SK-N-SH (cell line): ENCODE measurements at regions not wholly inside any gene's neighbourhood (a gene's known extent, or its start where the extent isn't known, plus 50 kb on each side); places are given as distances from the start of the nearest gene placed in this dataset.

Experiments
- CTCF ChIA-PET: fragments of 300-600, 350-600 bp; formaldehyde crosslinking; extraction: SDS; loops from one replicate; lab custom pipeline; 2021; lab: Yijun Ruan, JAX
- POLR2A ChIA-PET: fragments of 350-600 bp; sonication (Branson Sonifier 250); formaldehyde crosslinking; extraction: SDS; loops from one replicate; lab custom pipeline; 2020; ENCODE audit warnings: antibody characterized with exemption, inconsistent platforms; lab: Yijun Ruan, JAX
- DNase-seq: peaks from one replicate; pipeline ENCODE4 v3.0.0; 2012
- H2AFZ ChIP-seq: fragments of 200-600 bp; sonication (generic); 2 replicates; pipeline ENCODE4 v1.8.1; 2016; ENCODE audit warnings: antibody characterized with exemption, mild to moderate bottlenecking, low read depth
- H3F3A ChIP-seq: fragments of 200-600 bp; sonication (generic); replicated peaks from 2 replicates; pipeline ENCODE3; 2016; ENCODE audit warnings: antibody characterized with exemption, mild to moderate bottlenecking; ENCODE audit not compliant: insufficient read depth
- H3K27ac ChIP-seq, 2 experiments: fragments of 200-500 bp in 1 of 2; fragments of 200-600 bp in 1 of 2; sonication (Bioruptor generic) in 1 of 2; sonication (generic), shearing (Covaris generic) in 1 of 2; 2 replicates each; pipeline versions ENCODE4 v1.5.1 to v1.6.1; 2014 to 2016; ENCODE audit warnings: low read depth in 2 of 2, inconsistent platforms in 1 of 2, low read length in 1 of 2, mild to moderate bottlenecking in 1 of 2, mixed read lengths in 1 of 2
- H3K27me3 ChIP-seq: fragments of 200-600 bp; sonication (generic), shearing (Covaris generic); 2 replicates; pipeline ENCODE4 v1.6.1; 2016; ENCODE audit warnings: mixed run types; ENCODE audit not compliant: insufficient read depth
- H3K36me3 ChIP-seq, 2 experiments: fragments of 200-500 bp in 1 of 2; fragments of 200-600 bp in 1 of 2; sonication (Bioruptor generic) in 1 of 2; sonication (generic) in 1 of 2; replicated peaks in 1 of 2; 2 replicates each; pipeline versions ENCODE3 to v1.5.1; 2014 to 2016; ENCODE audit warnings: low read length in 1 of 2, mild to moderate bottlenecking in 1 of 2; ENCODE audit not compliant: insufficient read depth in 2 of 2, control insufficient read depth in 1 of 2
- H3K4me1 ChIP-seq, 2 experiments: fragments of 200-500 bp in 1 of 2; fragments of 200-600 bp in 1 of 2; sonication (Bioruptor generic) in 1 of 2; sonication (generic), shearing (Covaris generic) in 1 of 2; 2 replicates each; pipeline versions ENCODE4 v1.5.1 to v1.6.1; 2014 to 2016; ENCODE audit warnings: low read depth in 1 of 2, low read length in 1 of 2, mixed run types in 1 of 2; ENCODE audit not compliant: insufficient read depth in 2 of 2, control insufficient read depth in 1 of 2
- H3K4me2 ChIP-seq: fragments of 200-600 bp; sonication (generic), shearing (Covaris generic); 2 replicates; pipeline ENCODE4 v1.6.1; 2017; ENCODE audit warnings: mixed run types
- H3K4me3 ChIP-seq, 2 experiments: fragments of 200-500 bp in 1 of 2; fragments of 200-600 bp in 1 of 2; sonication (Bioruptor generic) in 1 of 2; sonication (generic), shearing (Covaris generic) in 1 of 2; 2 replicates each; pipeline versions ENCODE4 v1.5.1 to v1.8.1; 2014 to 2016; ENCODE audit warnings: low read depth in 2 of 2, inconsistent platforms in 1 of 2, low read length in 1 of 2, mild to moderate bottlenecking in 1 of 2, mixed read lengths in 1 of 2, moderate library complexity in 1 of 2
- H3K79me2 ChIP-seq: fragments of 200-600 bp; sonication (generic); 2 replicates; pipeline ENCODE4 v1.8.1; 2017; ENCODE audit warnings: mild to moderate bottlenecking; ENCODE audit not compliant: insufficient read depth
- H3K9ac ChIP-seq: fragments of 200-600 bp; sonication (generic); 2 replicates; pipeline ENCODE4 v1.6.1; 2017; ENCODE audit warnings: mixed run types
- H3K9me2 ChIP-seq: fragments of 200-600 bp; sonication (generic); 2 replicates; pipeline ENCODE4 v1.6.1; 2017; ENCODE audit warnings: mixed run types
- H3K9me3 ChIP-seq: fragments of 200-600 bp; sonication (generic); 2 replicates; pipeline ENCODE4 v1.6.1; 2017; ENCODE audit warnings: mixed run types, mild to moderate bottlenecking, moderate library complexity
- H4K20me1 ChIP-seq: fragments of 200-600 bp; sonication (generic); 2 replicates; pipeline ENCODE4 v1.6.1; 2017; ENCODE audit warnings: mild to moderate bottlenecking, mixed run types; ENCODE audit not compliant: insufficient read depth
- ELF1 ChIP-seq: IDR thresholded peaks from 2 replicates; pipeline ENCODE4 v1.4.0; 2012
- EP300 ChIP-seq, 2 experiments: IDR thresholded peaks; 2 replicates each; pipeline versions ENCODE4 v1.4.0 to v1.6.1; 2012; ENCODE audit warnings: borderline replicate concordance in 1 of 2, low read depth in 1 of 2, low read length in 1 of 2
- GABPA ChIP-seq: IDR thresholded peaks from 2 replicates; pipeline ENCODE4 v1.4.0; 2012; ENCODE audit warnings: low read depth, mild to moderate bottlenecking
- MXI1 ChIP-seq: IDR thresholded peaks from 2 replicates; pipeline ENCODE4 v1.6.1; 2012; ENCODE audit warnings: mild to moderate bottlenecking, low read depth, low read length, improper control_type of control experiment
- NFIC ChIP-seq: IDR thresholded peaks from 2 replicates; pipeline ENCODE4 v1.4.0; 2012; ENCODE audit warnings: borderline replicate concordance
- NRF1 ChIP-seq: IDR thresholded peaks from 2 replicates; pipeline ENCODE4 v1.6.1; 2012; ENCODE audit warnings: low read depth, mild to moderate bottlenecking, low read length
- RXRA ChIP-seq: IDR thresholded peaks from 2 replicates; pipeline ENCODE4 v1.4.0; 2012; ENCODE audit warnings: low read depth, mild to moderate bottlenecking, borderline replicate concordance
- SIN3A ChIP-seq: IDR thresholded peaks from 2 replicates; pipeline ENCODE4 v1.6.1; 2012; ENCODE audit warnings: low read depth, mild to moderate bottlenecking, low read length, moderate library complexity, borderline replicate concordance
- TCF12 ChIP-seq: IDR thresholded peaks from 2 replicates; pipeline ENCODE4 v1.4.0; 2012
- TEAD4 ChIP-seq: IDR thresholded peaks from 2 replicates; pipeline ENCODE4 v1.4.0; 2012; ENCODE audit warnings: mild to moderate bottlenecking, borderline replicate concordance; ENCODE audit not compliant: insufficient read depth
- YY1 ChIP-seq: IDR thresholded peaks from 2 replicates; pipeline ENCODE4 v1.4.0; 2012; ENCODE audit warnings: low read depth, mild to moderate bottlenecking
- WGBS: methylation state at CpG from one replicate; pipeline ENCODE4 v1.1.6; 2017; ENCODE audit warnings: low lambda C conversion rate; 5-methylcytosine and 5-hydroxymethylcytosine counted together
- TF ChIP-seq, protein P1 (sequence below): IDR thresholded peaks from 2 replicates; pipeline ENCODE4; 2012
- TF ChIP-seq, protein P2 (sequence below): IDR thresholded peaks from 2 replicates; pipeline ENCODE4 v1.4.0; 2012; ENCODE audit warnings: low read depth
- TF ChIP-seq, protein P3 (sequence below): fragments of 200-600 bp; sonication (generic); IDR thresholded peaks from 2 replicates; pipeline ENCODE4 v1.6.1; 2017; ENCODE audit warnings: antibody characterized with exemption, mild to moderate bottlenecking, moderate library complexity
- TF ChIP-seq, protein P4 (sequence below): IDR thresholded peaks from 2 replicates; pipeline ENCODE4 v1.6.1; 2012; ENCODE audit warnings: mild to moderate bottlenecking, low read depth, low read length, moderate library complexity
- TF ChIP-seq, protein P5 (sequence below): IDR thresholded peaks from 2 replicates; pipeline ENCODE4 v1.4.0; 2012; ENCODE audit warnings: low read depth, borderline replicate concordance

DNA sequence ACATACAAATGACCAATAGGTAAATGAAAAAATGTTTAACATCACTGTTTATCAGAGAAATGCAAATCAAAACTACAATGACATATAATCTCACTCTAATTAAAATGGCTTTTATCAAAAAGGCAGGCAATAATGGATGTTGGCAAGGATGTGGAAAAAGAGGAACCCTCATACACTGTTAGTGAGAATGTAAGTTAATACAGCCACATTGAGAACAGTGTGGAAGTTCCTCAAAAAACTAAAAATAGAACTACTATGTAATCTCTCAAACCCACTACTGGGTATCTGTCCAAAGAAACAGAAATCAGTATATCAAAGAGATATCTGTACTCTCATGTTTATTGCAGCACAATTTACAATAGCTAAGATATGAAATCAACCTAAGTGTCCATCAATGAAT, 165.9 kb upstream of the HHIP start (continued):
- TF ChIP-seq, protein P1, sequence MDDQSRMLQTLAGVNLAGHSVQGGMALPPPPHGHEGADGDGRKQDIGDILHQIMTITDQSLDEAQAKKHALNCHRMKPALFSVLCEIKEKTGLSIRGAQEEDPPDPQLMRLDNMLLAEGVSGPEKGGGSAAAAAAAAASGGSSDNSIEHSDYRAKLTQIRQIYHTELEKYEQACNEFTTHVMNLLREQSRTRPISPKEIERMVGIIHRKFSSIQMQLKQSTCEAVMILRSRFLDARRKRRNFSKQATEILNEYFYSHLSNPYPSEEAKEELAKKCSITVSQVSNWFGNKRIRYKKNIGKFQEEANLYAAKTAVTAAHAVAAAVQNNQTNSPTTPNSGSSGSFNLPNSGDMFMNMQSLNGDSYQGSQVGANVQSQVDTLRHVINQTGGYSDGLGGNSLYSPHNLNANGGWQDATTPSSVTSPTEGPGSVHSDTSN, result no peak
- TF ChIP-seq SIN3A (no peak), MXI1 (no peak)

DNA sequence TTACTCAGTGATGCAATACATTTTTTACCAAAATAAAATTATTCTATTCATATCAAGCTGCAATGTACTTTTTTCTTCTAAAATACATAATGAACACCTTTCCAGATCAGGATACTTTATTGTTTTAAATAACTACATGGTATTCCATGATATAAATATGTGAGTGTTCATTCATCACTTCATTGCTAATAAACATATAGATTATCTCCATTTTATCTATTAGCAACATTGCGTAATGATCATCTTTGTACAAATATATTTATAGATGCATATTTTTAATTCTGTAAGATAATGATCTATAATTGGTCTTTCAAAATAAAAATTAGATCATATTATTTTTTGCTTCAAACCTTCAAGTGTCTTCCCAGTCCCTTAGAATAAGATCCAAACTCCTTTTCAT, 156.1 kb upstream of the HHIP start:
- no peaks in the 10 kb centered on the region for H3K79me2 ChIP-seq
- no peaks in the 10 kb centered on the region for H3F3A ChIP-seq
- CTCF ChIA-PET, result no interaction called here
- H3K4me2 ChIP-seq, result no peak overlapping the region
- H3K4me1 ChIP-seq, result no peaks in the 10 kb centered on the region
- DNase-seq, result no peak
- H3K27me3 ChIP-seq, result peaks cover 4% of the 10 kb centered on the region; the same call in 1 of the 2 replicates
- H3K9ac ChIP-seq, result no peak overlapping the region
- no peak overlapping the region for H2AFZ ChIP-seq
- POLR2A ChIA-PET, result no interaction called here
- H4K20me1 ChIP-seq, result no peaks in the 10 kb centered on the region
- no peak overlapping the region for H3K27ac ChIP-seq
- H3K9me3 ChIP-seq, result no peaks in the 10 kb centered on the region
- no peaks in the 10 kb centered on the region for H3K9me2 ChIP-seq
- no peak overlapping the region for H3K4me3 ChIP-seq
- WGBS, result 10% methylated on average over 1 of the region's 1 CpG
- TF ChIP-seq RXRA (no peak), NRF1 (no peak), SIN3A (no peak), MXI1 (no peak), TEAD4 (no peak), YY1 (no peak), ELF1 (no peak), TCF12 (no peak), NFIC (no peak), EP300 (IDR thresholded peaks at IDR 0.05; ENCODE audit: borderline replicate concordance in 1 of 2, low read depth in 1 of 2, low read length in 1 of 2) (no peak), GABPA (no peak)
- TF ChIP-seq, protein P2, sequence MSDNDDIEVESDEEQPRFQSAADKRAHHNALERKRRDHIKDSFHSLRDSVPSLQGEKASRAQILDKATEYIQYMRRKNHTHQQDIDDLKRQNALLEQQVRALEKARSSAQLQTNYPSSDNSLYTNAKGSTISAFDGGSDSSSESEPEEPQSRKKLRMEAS, result no peak
- TF ChIP-seq, protein P3, sequence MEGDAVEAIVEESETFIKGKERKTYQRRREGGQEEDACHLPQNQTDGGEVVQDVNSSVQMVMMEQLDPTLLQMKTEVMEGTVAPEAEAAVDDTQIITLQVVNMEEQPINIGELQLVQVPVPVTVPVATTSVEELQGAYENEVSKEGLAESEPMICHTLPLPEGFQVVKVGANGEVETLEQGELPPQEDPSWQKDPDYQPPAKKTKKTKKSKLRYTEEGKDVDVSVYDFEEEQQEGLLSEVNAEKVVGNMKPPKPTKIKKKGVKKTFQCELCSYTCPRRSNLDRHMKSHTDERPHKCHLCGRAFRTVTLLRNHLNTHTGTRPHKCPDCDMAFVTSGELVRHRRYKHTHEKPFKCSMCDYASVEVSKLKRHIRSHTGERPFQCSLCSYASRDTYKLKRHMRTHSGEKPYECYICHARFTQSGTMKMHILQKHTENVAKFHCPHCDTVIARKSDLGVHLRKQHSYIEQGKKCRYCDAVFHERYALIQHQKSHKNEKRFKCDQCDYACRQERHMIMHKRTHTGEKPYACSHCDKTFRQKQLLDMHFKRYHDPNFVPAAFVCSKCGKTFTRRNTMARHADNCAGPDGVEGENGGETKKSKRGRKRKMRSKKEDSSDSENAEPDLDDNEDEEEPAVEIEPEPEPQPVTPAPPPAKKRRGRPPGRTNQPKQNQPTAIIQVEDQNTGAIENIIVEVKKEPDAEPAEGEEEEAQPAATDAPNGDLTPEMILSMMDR, result no peak
- TF ChIP-seq, protein P1, result no peak
- TF ChIP-seq, protein P4, sequence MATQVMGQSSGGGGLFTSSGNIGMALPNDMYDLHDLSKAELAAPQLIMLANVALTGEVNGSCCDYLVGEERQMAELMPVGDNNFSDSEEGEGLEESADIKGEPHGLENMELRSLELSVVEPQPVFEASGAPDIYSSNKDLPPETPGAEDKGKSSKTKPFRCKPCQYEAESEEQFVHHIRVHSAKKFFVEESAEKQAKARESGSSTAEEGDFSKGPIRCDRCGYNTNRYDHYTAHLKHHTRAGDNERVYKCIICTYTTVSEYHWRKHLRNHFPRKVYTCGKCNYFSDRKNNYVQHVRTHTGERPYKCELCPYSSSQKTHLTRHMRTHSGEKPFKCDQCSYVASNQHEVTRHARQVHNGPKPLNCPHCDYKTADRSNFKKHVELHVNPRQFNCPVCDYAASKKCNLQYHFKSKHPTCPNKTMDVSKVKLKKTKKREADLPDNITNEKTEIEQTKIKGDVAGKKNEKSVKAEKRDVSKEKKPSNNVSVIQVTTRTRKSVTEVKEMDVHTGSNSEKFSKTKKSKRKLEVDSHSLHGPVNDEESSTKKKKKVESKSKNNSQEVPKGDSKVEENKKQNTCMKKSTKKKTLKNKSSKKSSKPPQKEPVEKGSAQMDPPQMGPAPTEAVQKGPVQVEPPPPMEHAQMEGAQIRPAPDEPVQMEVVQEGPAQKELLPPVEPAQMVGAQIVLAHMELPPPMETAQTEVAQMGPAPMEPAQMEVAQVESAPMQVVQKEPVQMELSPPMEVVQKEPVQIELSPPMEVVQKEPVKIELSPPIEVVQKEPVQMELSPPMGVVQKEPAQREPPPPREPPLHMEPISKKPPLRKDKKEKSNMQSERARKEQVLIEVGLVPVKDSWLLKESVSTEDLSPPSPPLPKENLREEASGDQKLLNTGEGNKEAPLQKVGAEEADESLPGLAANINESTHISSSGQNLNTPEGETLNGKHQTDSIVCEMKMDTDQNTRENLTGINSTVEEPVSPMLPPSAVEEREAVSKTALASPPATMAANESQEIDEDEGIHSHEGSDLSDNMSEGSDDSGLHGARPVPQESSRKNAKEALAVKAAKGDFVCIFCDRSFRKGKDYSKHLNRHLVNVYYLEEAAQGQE, result no peak
- TF ChIP-seq, protein P5, sequence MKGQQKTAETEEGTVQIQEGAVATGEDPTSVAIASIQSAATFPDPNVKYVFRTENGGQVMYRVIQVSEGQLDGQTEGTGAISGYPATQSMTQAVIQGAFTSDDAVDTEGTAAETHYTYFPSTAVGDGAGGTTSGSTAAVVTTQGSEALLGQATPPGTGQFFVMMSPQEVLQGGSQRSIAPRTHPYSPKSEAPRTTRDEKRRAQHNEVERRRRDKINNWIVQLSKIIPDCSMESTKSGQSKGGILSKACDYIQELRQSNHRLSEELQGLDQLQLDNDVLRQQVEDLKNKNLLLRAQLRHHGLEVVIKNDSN, result no peak
- H3K36me3 ChIP-seq, result no peaks in the 10 kb centered on the region
